Midbrain (tissue), 1 donor: ENCODE measurements at regions not wholly inside any gene's neighbourhood (a gene's known extent, or its start where the extent isn't known, plus 50 kb on each side); places are given as distances from the start of the nearest gene placed in this dataset.
A peak's percentile ranks its signal among the peaks of the same experiment; 100 is the strongest.
"Not testable (repeated sequence)": the region's sequence is repeated elsewhere in the genome, so short reads cannot be mapped to it uniquely, and the experiment has no call there.

Experiments used
- DNase-seq: peaks from one replicate; lab custom pipeline; 2025; lab: John Stamatoyannopoulos, UW

- DNase-seq = no peak
Measured at GRCh38 chr4:166153548-166153947, 280.5 kb downstream of the TLL1 start.

GRCh38 chr4:166162327-166162726 lies 289.3 kb downstream of the TLL1 start:
- no peak for DNase-seq

GRCh38 chr4:166165829-166166420 lies 292.9 kb downstream of the TLL1 start:
- peak; percentile 84 for DNase-seq

- no peak for DNase-seq
Measured at GRCh38 chr4:166169111-166169510, 296.1 kb downstream of the TLL1 start.

- no peak for DNase-seq
Measured at GRCh38 chr4:166172619-166173018, 299.6 kb downstream of the TLL1 start.

- DNase-seq = no peak
Measured at GRCh38 chr4:166174717-166175490, 301.9 kb downstream of the TLL1 start.

- no peak for DNase-seq
Measured at GRCh38 chr4:166182145-166182544, 309.1 kb downstream of the TLL1 start.

- no peak for DNase-seq
Measured at GRCh38 chr4:166195101-166195500, 322.1 kb downstream of the TLL1 start.

GRCh38 chr4:166197166-166197565 lies 324.1 kb downstream of the TLL1 start:
- DNase-seq = no peak

GRCh38 chr4:166198041-166198440 lies 325.0 kb downstream of the TLL1 start:
- no peak for DNase-seq

- no peak for DNase-seq
Measured at GRCh38 chr4:166198516-166199310, 325.7 kb downstream of the TLL1 start.

- DNase-seq = no peak
Measured at GRCh38 chr4:166202991-166203390, 330.0 kb downstream of the TLL1 start.

GRCh38 chr4:166212326-166212725 lies 339.3 kb downstream of the TLL1 start:
- not testable (repeated sequence) for DNase-seq

GRCh38 chr4:166222271-166222670 lies 349.2 kb downstream of the TLL1 start:
- no peak for DNase-seq

- DNase-seq = no peak
Measured at GRCh38 chr4:166228112-166228511, 355.1 kb downstream of the TLL1 start.

GRCh38 chr4:166229799-166230198 lies 356.8 kb downstream of the TLL1 start:
- no peak for DNase-seq

- DNase-seq = no peak
Measured at GRCh38 chr4:166230841-166231240, 357.8 kb downstream of the TLL1 start.

GRCh38 chr4:166239354-166239753 lies 366.3 kb downstream of the TLL1 start:
- no peak for DNase-seq

- no peak for DNase-seq
Measured at GRCh38 chr4:166252487-166253402, 379.7 kb downstream of the TLL1 start.

- DNase-seq = no peak
Measured at GRCh38 chr4:166257276-166257675, 384.2 kb downstream of the TLL1 start.

- DNase-seq = no peak
Measured at GRCh38 chr4:166257891-166258290, 384.9 kb downstream of the TLL1 start.

- no peak for DNase-seq
Measured at GRCh38 chr4:166259081-166259480, 386.0 kb downstream of the TLL1 start.
